Activated CD8-positive, alpha-beta memory T cell treated with anti-CD3 and anti-CD28 coated beads for 48 hours (primary cell): ENCODE measurements at regions not wholly inside any gene's neighbourhood (a gene's known extent, or its start where the extent isn't known, plus 50 kb on each side); places are given as distances from the start of the nearest gene placed in this dataset.
"Not testable (repeated sequence)": the region's sequence is repeated elsewhere in the genome, so short reads cannot be mapped to it uniquely, and the experiment has no call there.

Experiments
- DNase-seq, 3 experiments: peaks; one replicate each; pipeline ENCODE4 v3.0.0-alpha.2; 2020; ENCODE audit warnings: low read depth in 2 of 3, low spot score in 2 of 3

- no peak for DNase-seq
These were observed 1171.1 kb upstream of the CRIM1 start for GRCh38 chr2:35184471-35184870.

- not testable (repeated sequence) for DNase-seq
These were observed 1178.9 kb upstream of the CRIM1 start for GRCh38 chr2:35176726-35177125.

GRCh38 chr2:35174845-35175244 lies 1180.7 kb upstream of the CRIM1 start:
- no peak for DNase-seq

GRCh38 chr2:35172687-35173086 lies 1182.9 kb upstream of the CRIM1 start:
- no peak for DNase-seq

GRCh38 chr2:35168351-35168750 lies 1187.2 kb upstream of the CRIM1 start:
- DNase-seq: no peak

GRCh38 chr2:35163948-35164347 lies 1191.6 kb upstream of the CRIM1 start:
- no peak for DNase-seq

- DNase-seq: no peak
These were observed 1194.7 kb upstream of the CRIM1 start for GRCh38 chr2:35160871-35161270.

GRCh38 chr2:35125871-35126270 lies 1229.7 kb upstream of the CRIM1 start:
- DNase-seq: no peak

- no peak for DNase-seq
These were observed 1230.3 kb upstream of the CRIM1 start for GRCh38 chr2:35125278-35125677.

GRCh38 chr2:35116151-35116550 lies 1239.4 kb upstream of the CRIM1 start:
- DNase-seq: no peak

GRCh38 chr2:35114765-35115164 lies 1240.8 kb upstream of the CRIM1 start:
- no peak for DNase-seq

GRCh38 chr2:35112367-35112766 lies 1243.2 kb upstream of the CRIM1 start:
- not testable (repeated sequence) for DNase-seq

GRCh38 chr2:35104309-35104708 lies 1251.3 kb upstream of the CRIM1 start:
- DNase-seq: no peak

- no peak for DNase-seq
These were observed 1256.2 kb upstream of the CRIM1 start for GRCh38 chr2:35099342-35099741.

- no peak for DNase-seq
These were observed 1273.5 kb upstream of the CRIM1 start for GRCh38 chr2:35082072-35082471.

GRCh38 chr2:35081622-35082015 lies 1274.0 kb upstream of the CRIM1 start:
- no peak for DNase-seq

GRCh38 chr2:35081001-35081621 lies 1274.5 kb upstream of the CRIM1 start:
- no peak for DNase-seq

GRCh38 chr2:35080231-35080910 lies 1275.2 kb upstream of the CRIM1 start:
- DNase-seq: no peak

GRCh38 chr2:35067420-35067819 lies 1288.2 kb upstream of the CRIM1 start:
- no peak for DNase-seq

- no peak for DNase-seq
These were observed 1291.7 kb upstream of the CRIM1 start for GRCh38 chr2:35063836-35064235.

GRCh38 chr2:35035883-35036282 lies 1319.7 kb upstream of the CRIM1 start:
- no peak for DNase-seq

- DNase-seq: no peak
These were observed 1321.8 kb upstream of the CRIM1 start for GRCh38 chr2:35033748-35034147.

- DNase-seq: no peak
These were observed 1332.0 kb upstream of the CRIM1 start for GRCh38 chr2:35023545-35023944.
